Natural killer cell treated with Interleukin-12 subunit alpha and Interleukin-12 subunit beta and Interleukin-15 and Interleukin-18, amount 100 ng/mL, for 72 hours (primary cell): ENCODE measurements at regions not wholly inside any gene's neighbourhood (a gene's known extent, or its start where the extent isn't known, plus 50 kb on each side); places are given as distances from the start of the nearest gene placed in this dataset.

Source experiments
- ATAC-seq, 2 donors: fragments of 150-1000 bp; cut with Tn5 transposase in 1 of 2; sonication (Bioruptor Pico), chemical (Tn5 transposase) in 1 of 2; 2 replicates each; pipeline ENCODE4 v1.10.0; 2021
- DNase-seq: peaks from one replicate; pipeline ENCODE4 v3.0.0; 2022; ENCODE audit warnings: low spot score
- H3K27ac Mint-ChIP-seq, 2 donors: 1 replicate in 1 of 2; 2 replicates in 1 of 2; pipeline ENCODE4 v1.8.0; 2022; ENCODE audit warnings: mixed read lengths in 2 of 2, mild to moderate bottlenecking in 1 of 2, moderate library complexity in 1 of 2
- H3K27me3 Mint-ChIP-seq, 2 donors: 1 replicate in 1 of 2; 2 replicates in 1 of 2; pipeline ENCODE4 v1.8.0; 2022; ENCODE audit warnings: mixed read lengths in 2 of 2
- H3K36me3 Mint-ChIP-seq: one replicate; pipeline ENCODE4 v1.8.0; 2022; ENCODE audit warnings: mixed read lengths
- H3K4me1 Mint-ChIP-seq, 2 donors: 1 replicate in 1 of 2; 2 replicates in 1 of 2; pipeline ENCODE4 v1.8.0; 2022; ENCODE audit warnings: low read depth in 2 of 2, mixed read lengths in 2 of 2, mild to moderate bottlenecking in 1 of 2
- H3K4me3 Mint-ChIP-seq: one replicate; pipeline ENCODE4 v1.8.0; 2022; ENCODE audit warnings: mixed read lengths
- H3K9me3 Mint-ChIP-seq: 2 replicates; pipeline ENCODE4 v1.8.0; 2022; ENCODE audit warnings: mixed read lengths

DNA sequence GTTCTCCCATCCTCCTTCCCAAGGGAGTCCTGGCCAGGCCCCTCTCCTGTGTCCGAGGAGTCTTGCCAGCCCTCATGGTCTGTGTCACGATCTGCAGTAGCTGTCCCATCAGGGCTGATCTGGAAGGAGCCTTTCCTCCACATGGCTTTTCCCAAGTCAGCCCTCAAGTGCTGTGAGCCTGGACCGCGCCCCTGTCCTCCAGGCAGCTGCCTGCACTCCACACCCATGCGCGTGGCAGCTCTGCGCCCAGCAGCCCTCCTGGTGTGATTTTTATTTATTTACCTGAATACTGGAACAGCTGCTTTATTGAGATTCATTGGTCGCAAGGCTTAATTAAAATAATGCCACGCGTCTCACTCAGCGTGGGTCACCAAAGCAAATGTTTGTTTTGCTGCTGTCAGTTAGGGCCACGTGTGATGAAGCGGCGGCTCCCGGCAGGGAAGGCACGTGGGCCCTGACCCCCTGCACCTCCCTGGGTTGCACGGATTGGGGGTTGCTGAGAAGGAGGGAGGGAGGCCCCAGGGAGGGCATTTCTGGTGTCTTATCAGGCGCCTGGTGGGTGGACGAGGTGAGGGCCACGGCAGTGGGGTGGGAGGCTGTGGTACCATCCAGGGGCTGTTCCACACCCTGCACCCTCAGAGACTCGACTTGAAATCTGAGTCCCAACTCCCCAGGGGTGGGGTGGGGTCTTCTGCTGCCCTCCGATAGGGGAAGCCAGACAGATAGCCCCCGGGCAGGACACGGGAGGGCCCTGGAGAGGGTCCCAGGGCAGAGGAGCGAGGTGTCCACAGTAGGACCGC lies 206.3 kb upstream of the C14orf180 start:
- peaks cover 0 to 3% of the 10 kb centered on the region in 2 donors for H3K4me1 Mint-ChIP-seq
- H3K27ac Mint-ChIP-seq: no peak overlapping the region
- H3K36me3 Mint-ChIP-seq: no peaks in the 10 kb centered on the region
- no peaks in the 10 kb centered on the region for H3K9me3 Mint-ChIP-seq
- peaks cover 0 to 2% of the 10 kb centered on the region in 2 donors for H3K27me3 Mint-ChIP-seq
- DNase-seq (no peak), ATAC-seq (no peak)
- no peak overlapping the region for H3K4me3 Mint-ChIP-seq

DNA sequence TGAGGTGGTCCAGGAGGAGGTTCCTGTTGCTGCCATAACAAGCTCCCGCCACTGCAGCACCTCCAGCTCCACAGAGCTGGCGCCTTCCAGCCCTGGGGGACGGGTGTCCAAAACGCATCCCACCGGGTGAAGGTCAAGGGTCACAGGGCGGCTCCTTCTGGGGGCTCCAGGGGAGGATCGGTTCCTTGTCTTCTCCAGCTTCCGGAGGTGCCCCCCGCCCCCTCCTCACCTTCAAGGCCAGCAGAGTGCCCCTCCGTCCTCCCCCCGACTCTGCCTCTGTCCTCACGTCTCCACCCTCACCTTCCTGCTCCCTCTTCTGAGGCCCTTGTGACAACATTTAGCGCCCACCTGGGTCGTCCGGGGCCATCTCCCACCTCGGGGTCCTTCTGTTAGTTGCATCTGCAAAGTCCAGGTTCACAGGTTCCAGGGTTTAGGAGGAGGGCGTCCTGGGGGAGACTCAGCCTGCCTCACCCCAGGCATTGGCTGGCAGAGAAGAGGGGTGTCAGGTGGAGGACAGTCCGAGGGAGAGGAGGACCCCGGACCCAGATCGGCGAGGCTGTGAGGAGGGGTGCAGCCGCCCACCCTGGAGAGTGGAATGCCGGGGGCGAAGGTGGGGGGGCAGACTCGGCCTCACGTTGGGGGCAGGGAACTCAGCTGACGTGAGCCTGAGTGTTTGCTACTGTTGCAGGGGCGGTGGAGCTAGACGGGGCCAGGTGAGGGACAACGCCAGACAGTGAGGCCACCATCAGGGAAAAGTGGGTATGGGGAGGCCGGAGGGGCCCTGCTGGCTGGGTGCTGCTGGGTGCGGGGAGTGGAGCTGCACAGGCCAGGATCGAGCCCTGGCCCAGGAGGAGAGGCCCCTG lies 205.5 kb upstream of the C14orf180 start:
- Mint-ChIP-seq H3K27ac (no peak overlapping the region), H3K36me3 (no peaks in the 10 kb centered on the region), H3K4me1 (peaks cover 0 to 3% of the 10 kb centered on the region in 2 donors), H3K9me3 (no peaks in the 10 kb centered on the region), H3K27me3 (peaks cover 0 to 2% of the 10 kb centered on the region in 2 donors), H3K4me3 (no peak overlapping the region)
- DNase-seq (no peak), ATAC-seq (no peak)

DNA sequence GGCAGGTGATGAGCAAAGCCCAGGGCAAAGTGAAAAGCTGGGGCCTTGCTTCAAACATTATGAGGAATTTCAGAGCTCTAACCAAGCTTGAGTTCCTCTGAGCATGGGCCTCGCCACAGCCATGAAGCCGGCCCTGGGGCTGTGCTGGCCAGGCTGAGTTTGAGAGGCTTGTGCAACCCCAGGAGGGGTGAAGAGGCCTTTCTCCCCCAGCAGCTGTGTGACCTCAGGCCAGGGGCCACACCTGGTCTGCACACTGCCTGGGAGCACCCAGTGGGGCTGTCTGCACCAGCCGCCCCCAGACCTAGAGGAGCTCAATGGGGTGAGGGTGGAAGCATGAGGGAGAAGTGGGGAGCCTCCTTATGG lies 204.9 kb upstream of the C14orf180 start:
- H3K27ac Mint-ChIP-seq: no peak overlapping the region

DNA sequence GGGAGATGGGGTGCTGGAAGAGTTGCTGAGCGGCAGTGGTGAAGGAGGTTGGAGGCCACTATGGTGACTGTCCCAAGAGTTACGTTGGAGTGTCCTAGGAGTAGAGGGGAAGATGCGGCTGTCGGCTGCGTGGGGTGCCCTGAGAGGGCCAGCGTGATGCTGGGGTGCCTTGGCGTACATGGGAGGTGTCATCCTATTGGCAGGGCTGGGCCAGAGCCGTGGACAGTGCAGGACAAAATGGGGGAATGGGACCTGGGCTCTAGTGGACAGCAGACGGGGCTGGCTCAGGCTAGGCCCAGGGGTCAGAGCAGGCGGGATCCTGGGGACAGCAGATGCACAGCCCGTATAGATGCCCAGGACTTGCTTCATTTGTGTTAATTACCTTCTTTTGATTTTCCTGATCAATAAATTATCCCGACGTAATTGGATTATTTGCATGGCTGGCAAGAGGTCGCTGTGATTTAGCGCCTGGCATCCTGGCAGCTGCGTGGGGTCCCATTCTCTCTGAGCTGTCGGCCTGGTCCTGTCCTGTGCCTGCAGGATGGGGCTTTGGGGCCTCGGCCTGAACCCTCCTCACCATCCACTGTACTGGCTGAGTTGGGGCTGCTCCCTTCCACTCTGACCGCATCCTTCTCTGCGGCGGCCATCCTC lies 203.9 kb upstream of the C14orf180 start:
- Mint-ChIP-seq H3K27me3 (no peaks in the 10 kb centered on the region), H3K4me3 (no peak overlapping the region), H3K27ac (no peak overlapping the region), H3K9me3 (peaks cover 4% of the 10 kb centered on the region), H3K4me1 (no peaks in the 10 kb centered on the region), H3K36me3 (peaks cover 7% of the 10 kb centered on the region)
- ATAC-seq (no peak), DNase-seq (no peak)

More for the DNA sequence above, 204.9 kb upstream of the C14orf180 start:
- no peaks in the 10 kb centered on the region for H3K9me3 Mint-ChIP-seq
- DNase-seq: no peak
- peak in 1 of 2 donors; percentile 30 for ATAC-seq
- H3K4me3 Mint-ChIP-seq: no peak overlapping the region
- H3K27me3 Mint-ChIP-seq: peaks cover 0 to 2% of the 10 kb centered on the region in 2 donors
- H3K36me3 Mint-ChIP-seq: no peaks in the 10 kb centered on the region
- peaks cover 0 to 3% of the 10 kb centered on the region in 2 donors for H3K4me1 Mint-ChIP-seq

DNA sequence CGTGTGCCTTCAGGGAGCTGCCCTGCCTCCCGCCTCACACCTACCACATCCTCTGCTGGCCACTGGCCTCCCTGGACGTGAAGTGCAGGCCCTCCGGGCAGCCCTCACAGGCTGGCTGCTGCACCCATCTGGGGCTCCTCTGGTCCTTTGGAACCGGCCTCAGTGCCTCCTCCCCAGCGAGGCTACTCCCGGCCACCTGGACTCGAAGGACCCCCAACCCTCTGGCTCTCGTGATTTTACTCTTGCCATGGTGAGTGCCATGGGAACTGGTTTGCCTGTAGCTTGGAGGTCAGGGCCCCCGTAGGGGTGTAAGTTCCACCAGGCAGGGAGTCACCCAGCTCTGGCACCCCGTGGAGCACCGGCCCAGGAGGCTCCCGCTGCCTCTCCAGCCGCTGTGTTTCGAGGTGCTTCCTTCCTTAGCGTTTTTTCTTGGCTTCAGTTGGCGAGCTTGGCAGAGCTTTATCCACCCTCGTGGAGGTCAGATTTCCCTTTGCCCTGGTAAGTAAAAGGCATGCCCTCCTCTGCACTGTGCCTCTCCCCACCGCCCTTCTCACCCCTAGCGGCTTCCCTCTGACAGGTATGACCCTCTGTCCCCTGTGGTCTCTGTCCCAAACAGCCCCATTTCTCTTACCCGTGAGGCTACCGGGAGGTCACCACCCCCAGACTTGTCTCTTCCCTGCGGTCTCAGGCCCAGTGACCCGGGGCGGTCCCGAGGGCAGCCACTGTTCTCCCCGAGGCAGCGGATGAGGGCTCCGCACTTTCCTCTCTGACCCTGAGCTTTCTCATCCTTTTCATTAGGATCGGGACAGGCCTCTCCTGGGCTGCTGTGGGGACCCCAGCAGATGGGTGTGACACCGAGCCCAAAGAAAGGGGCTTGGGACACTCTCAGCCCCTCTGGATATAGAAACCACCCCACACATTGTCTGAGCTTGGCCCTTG lies 203.1 kb upstream of the C14orf180 start:
- Mint-ChIP-seq H3K4me3 (no peak overlapping the region), H3K27ac (peak overlapping the region in 1 of 2 donors; percentile 36), H3K36me3 (peaks cover 14% of the 10 kb centered on the region), H3K9me3 (peaks cover 8% of the 10 kb centered on the region), H3K27me3 (no peaks in the 10 kb centered on the region), H3K4me1 (no peaks in the 10 kb centered on the region)
- ATAC-seq: no peak
- DNase-seq: no peak

DNA sequence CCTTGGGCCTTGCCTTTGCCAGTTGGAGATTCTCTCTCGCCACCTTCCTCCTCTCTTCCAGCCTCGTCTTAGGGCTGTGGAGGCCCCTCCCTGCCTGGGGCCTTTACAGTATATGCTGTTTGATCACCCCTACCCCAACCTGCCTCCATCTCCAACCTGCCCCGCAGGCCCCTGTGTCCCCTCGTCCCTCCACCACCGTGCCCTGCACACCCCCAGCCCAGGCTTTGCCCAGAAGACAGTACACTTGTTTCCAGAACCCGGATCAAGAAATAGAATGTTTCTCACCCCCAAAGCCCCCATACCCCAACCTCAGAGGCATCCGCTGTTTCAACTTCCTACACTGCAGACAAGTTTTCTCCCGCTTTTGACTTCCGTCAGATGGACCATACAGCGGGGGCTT lies 202.3 kb upstream of the C14orf180 start:
- no peak for ATAC-seq
- no peak overlapping the region for H3K4me3 Mint-ChIP-seq

DNA sequence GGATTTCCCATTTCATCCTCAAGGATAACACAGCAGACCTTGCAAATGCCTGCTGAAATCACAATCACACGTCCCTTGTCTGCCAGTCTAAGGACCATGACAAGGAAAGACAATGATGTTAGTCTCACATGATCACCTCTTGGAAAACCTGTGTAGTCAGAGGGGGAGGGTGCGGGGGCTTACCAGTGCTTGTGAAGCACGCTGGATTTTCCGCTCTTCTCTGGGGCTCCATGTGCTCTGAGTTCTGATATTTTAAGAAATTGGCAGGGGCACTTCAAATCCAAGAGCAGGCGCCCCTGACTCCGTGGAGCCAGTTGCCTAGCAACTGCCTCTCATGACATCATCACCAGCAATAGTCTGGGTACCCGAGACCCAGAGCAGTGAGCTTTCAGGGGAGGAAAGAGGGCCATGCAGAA lies 200.9 kb upstream of the C14orf180 start:
- DNase-seq (no peak), ATAC-seq (no peak)
- Mint-ChIP-seq H3K9me3 (peaks cover 10% of the 10 kb centered on the region), H3K36me3 (peaks cover 17% of the 10 kb centered on the region), H3K4me1 (no peaks in the 10 kb centered on the region), H3K27me3 (no peaks in the 10 kb centered on the region), H3K27ac (no peak overlapping the region), H3K4me3 (no peak overlapping the region)

More for the DNA sequence above, 202.3 kb upstream of the C14orf180 start:
- peak overlapping the region in 1 of 2 donors; percentile 36 for H3K27ac Mint-ChIP-seq
- H3K4me1 Mint-ChIP-seq: no peaks in the 10 kb centered on the region
- peaks cover 10% of the 10 kb centered on the region for H3K9me3 Mint-ChIP-seq
- DNase-seq: no peak
- H3K36me3 Mint-ChIP-seq: peaks cover 17% of the 10 kb centered on the region
- no peaks in the 10 kb centered on the region for H3K27me3 Mint-ChIP-seq

DNA sequence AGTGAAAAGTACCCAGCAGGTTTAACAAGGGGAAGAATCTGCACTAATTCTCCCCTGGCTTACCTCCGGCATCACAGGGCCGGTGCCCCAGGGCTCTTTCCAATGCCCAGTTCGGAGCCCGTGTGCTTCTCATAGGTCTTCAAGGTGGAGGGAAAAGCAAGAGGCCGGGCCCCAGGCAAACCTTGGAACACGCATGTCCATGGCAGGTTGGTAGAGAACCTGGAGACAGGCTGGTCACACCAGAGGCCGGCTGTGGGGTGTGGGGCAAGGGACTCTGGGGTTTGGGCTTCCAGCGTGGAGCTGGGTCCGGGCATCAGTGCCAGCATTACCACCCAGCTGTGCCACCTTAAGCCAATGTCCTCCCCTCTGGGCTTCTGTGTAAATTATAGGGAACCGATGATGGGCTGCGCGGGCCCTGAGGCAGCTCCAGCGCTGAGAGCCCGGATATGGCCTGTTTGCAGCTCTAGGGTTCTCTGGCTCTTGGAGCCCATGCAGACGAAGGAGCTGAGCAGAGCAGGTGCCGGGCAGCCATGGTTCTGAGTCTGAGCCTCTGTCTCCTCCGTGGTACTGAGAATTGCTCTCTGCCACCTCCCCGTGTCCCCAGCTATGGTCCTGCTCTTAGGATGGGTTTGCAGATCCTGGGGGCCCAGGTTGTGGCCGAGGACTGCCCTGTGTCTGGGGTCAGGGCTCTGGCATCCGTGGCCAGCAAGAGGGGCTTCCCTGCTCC lies 197.0 kb upstream of the C14orf180 start:
- ATAC-seq (no peak), DNase-seq (no peak)
- H3K36me3 Mint-ChIP-seq: peaks cover 17% of the 10 kb centered on the region
- peaks cover 10% of the 10 kb centered on the region for H3K9me3 Mint-ChIP-seq
- no peak overlapping the region for H3K4me3 Mint-ChIP-seq
- H3K4me1 Mint-ChIP-seq: peaks cover 0 to 4% of the 10 kb centered on the region in 2 donors
- no peaks in the 10 kb centered on the region for H3K27me3 Mint-ChIP-seq
- no peak overlapping the region for H3K27ac Mint-ChIP-seq

DNA sequence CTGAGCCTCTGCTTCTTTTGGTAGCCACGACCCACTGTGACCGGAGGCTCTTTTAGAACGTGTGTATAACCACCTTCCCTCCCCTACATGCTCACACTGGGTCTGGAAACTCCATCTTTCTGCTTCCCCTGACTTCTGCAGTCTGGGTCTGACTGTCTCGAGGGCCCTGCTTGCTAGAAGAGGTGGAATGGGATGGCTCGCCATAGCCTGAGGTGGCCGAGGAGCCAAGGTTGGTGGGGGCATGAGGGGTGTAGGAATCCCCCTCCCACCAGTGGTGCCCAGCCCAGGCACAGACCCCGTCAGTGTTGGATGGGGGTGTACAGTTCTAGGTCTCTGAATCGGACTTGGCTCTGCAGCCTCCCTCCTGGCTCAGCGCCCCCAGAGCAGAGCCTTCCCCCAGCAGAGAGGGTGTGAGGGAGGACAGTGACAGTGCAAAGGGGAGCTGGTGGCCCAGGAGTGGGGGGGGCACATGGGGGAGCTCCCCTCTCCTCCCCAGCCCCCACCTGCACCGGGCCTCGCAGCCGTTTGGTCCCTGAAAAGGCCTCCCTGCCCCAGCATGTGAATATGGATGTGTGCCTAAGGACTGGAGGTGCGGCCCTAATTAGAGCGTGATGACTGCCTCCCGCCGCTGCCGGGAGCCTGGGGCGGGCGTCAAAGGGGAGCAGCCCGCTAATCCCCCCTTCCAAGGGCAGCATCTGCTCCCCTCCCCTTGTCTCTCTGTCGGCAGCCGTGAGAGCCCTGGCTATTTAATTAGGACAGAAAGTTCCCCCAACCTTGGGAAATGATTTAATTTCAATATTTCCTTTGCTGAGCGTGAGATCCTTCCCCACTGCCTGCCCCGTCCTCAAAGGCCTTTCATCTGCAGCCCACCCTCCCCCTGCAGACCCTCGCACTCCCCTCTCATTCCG lies 196.2 kb upstream of the C14orf180 start:
- DNase-seq: peak; percentile 44

DNA sequence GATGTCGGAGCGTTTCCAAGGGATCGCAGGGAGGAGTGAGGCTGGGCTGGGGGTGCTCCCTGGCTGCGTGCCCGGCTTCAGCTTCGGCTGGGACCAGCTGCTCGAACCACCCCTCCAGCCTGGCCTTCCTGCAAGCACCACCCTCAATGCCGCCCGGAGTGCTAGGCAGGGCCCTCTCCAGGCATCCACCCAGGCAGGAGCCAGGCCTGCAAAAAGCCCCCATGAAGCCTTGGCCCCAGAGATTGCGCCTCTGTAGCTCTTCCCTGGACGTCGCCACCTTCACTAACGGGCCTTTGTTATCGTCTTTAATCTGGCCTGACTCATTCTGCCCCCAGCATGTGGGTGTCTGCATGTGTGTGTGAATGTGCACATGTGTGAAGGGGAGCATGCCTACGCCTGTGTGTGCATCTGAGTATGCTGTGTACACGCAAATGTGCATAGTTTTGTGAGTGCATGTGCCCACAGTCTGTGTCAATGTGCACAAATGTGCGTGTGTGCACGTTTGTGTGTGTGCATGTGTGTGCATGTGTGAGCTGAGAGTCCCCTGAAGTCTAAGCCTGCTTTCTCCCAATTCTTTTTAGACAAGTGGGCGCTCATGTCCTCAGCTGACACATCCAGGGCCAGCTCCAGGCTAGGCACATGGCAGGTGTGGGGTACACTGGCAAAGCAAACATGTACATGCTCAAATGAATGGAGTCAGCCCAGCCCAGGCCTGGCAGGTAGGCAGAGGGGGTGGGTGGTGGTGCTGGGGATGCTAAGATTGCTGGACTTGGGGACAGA lies 195.4 kb upstream of the C14orf180 start:
- Mint-ChIP-seq H3K4me1 (peaks cover 0 to 9% of the 10 kb centered on the region in 2 donors), H3K4me3 (no peak overlapping the region), H3K36me3 (peaks cover 17% of the 10 kb centered on the region), H3K27ac (no peak overlapping the region), H3K9me3 (peaks cover 10% of the 10 kb centered on the region), H3K27me3 (no peaks in the 10 kb centered on the region)
- DNase-seq (peak; percentile 35), ATAC-seq (no peak)

More for the DNA sequence above, 196.2 kb upstream of the C14orf180 start:
- H3K36me3 Mint-ChIP-seq: peaks cover 17% of the 10 kb centered on the region
- peak in 1 of 2 donors; percentile 44 for ATAC-seq
- H3K4me1 Mint-ChIP-seq: peaks cover 0 to 4% of the 10 kb centered on the region in 2 donors
- no peak overlapping the region for H3K27ac Mint-ChIP-seq
- H3K4me3 Mint-ChIP-seq: no peak overlapping the region
- H3K27me3 Mint-ChIP-seq: no peaks in the 10 kb centered on the region
- H3K9me3 Mint-ChIP-seq: peaks cover 10% of the 10 kb centered on the region

DNA sequence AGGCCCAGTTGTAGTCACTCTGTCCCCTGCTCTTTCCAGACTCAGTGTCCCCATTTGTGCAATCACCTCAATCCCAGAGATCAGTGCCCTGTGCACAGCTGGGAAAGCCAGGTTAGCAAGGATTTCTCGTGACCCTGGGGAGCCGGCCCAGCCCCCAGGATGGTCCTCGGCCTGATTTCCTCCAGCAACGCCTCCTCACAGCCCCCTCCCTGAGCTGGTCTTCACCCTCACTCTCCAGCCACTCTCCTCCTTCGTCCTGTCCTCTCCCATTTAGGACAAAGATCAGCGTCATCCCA lies 194.8 kb upstream of the C14orf180 start:
- Mint-ChIP-seq H3K9me3 (peaks cover 10% of the 10 kb centered on the region), H3K27me3 (no peaks in the 10 kb centered on the region), H3K4me1 (peaks cover under 1 to 9% of the 10 kb centered on the region in 2 donors), H3K4me3 (no peak overlapping the region), H3K36me3 (peaks cover 17% of the 10 kb centered on the region), H3K27ac (no peak overlapping the region)
- ATAC-seq (no peak), DNase-seq (no peak)
